GM23338 (cell line): ENCODE measurements at regions not wholly inside any gene's neighbourhood (a gene's known extent, or its start where the extent isn't known, plus 50 kb on each side); places are given as distances from the start of the nearest gene placed in this dataset.

Source experiments
- ATAC-seq: fragments of 200-7000 bp; cut with Tn5 transposase; 3 replicates; pipeline ENCODE4 v1.9.1; 2020
- DNase-seq: peaks from one replicate; pipeline ENCODE4 v3.0.0-alpha.2; 2015; ENCODE audit warnings: low spot score
- H2AFZ ChIP-seq: fragments of 200-600 bp; sonication (generic); 2 replicates; pipeline ENCODE4 v1.8.0; 2016; ENCODE audit warnings: antibody characterized with exemption, mild to moderate bottlenecking, moderate library complexity
- H3F3A ChIP-seq: fragments of 200-600 bp; sonication (generic); replicated peaks from 2 replicates; pipeline ENCODE4 v1.8.0; 2017; ENCODE audit warnings: antibody characterized with exemption, mixed run types, low read depth
- H3K27ac ChIP-seq: fragments of 200-600 bp; sonication (generic); 2 replicates; pipeline ENCODE4 v1.6.1; 2016; ENCODE audit warnings: low read depth
- H3K27me3 ChIP-seq: fragments of 200-600 bp; sonication (generic); 2 replicates; pipeline ENCODE4 v1.8.0; 2016; ENCODE audit warnings: mild to moderate bottlenecking, mixed run types, moderate library complexity; ENCODE audit not compliant: insufficient read depth
- H3K36me3 ChIP-seq: fragments of 200-600 bp; sonication (generic); 2 replicates; pipeline ENCODE4 v1.8.0; 2016; ENCODE audit warnings: mild to moderate bottlenecking; ENCODE audit not compliant: insufficient read depth
- H3K4me1 ChIP-seq: fragments of 200-600 bp; sonication (generic); 2 replicates; pipeline ENCODE4 v1.8.0; 2016; ENCODE audit warnings: mild to moderate bottlenecking, moderate library complexity; ENCODE audit not compliant: insufficient read depth
- H3K4me2 ChIP-seq: fragments of 200-600 bp; sonication (generic); 2 replicates; pipeline ENCODE4 v1.7.1; 2017; ENCODE audit warnings: mixed run types
- H3K4me3 ChIP-seq: fragments of 200-600 bp; sonication (generic); 2 replicates; pipeline ENCODE4 v1.6.1; 2016; ENCODE audit warnings: mixed run types
- H3K79me2 ChIP-seq: fragments of 200-600 bp; sonication (generic); replicated peaks from 2 replicates; pipeline ENCODE4 v1.8.0; 2017; ENCODE audit warnings: mild to moderate bottlenecking; ENCODE audit not compliant: insufficient read depth
- H3K9me2 ChIP-seq: fragments of 200-600 bp; sonication (generic); 2 replicates; pipeline ENCODE4 v1.8.0; 2017; ENCODE audit not compliant: insufficient read depth
- H4K20me1 ChIP-seq: fragments of 200-600 bp; sonication (generic); replicated peaks from 2 replicates; pipeline ENCODE4 v1.8.0; 2017; ENCODE audit warnings: mild to moderate bottlenecking; ENCODE audit not compliant: insufficient read depth
- H3K27ac Mint-ChIP-seq: 2 replicates; pipeline ENCODE4 v1.8.0; 2020; ENCODE audit warnings: inconsistent platforms, mild to moderate bottlenecking, moderate library complexity, mixed read lengths
- H3K27me3 Mint-ChIP-seq: 3 replicates; pipeline ENCODE4 v1.8.0; 2022; ENCODE audit warnings: low read depth, mild to moderate bottlenecking, moderate library complexity, mixed read lengths, inconsistent platforms; ENCODE audit not compliant: insufficient read depth, poor library complexity
- H3K36me3 Mint-ChIP-seq: 3 replicates; pipeline ENCODE4 v1.8.0; 2021; ENCODE audit warnings: low read depth, mild to moderate bottlenecking, inconsistent platforms, moderate library complexity, mixed read lengths
- H3K4me1 Mint-ChIP-seq: 3 replicates; pipeline ENCODE4 v1.8.0; 2020; ENCODE audit warnings: mild to moderate bottlenecking, inconsistent platforms, mixed read lengths
- H3K4me3 Mint-ChIP-seq: 3 replicates; pipeline ENCODE4 v1.8.0; 2021; ENCODE audit warnings: moderate library complexity, mild to moderate bottlenecking, inconsistent platforms, mixed read lengths
- H3K9me3 Mint-ChIP-seq: 3 replicates; pipeline ENCODE4 v1.8.0; 2020; ENCODE audit warnings: moderate library complexity, mild to moderate bottlenecking, inconsistent platforms, mixed read lengths
- CREB1 ChIP-seq: fragments of 250-450 bp; sonication (Bioruptor Pico); IDR thresholded peaks from 2 replicates; pipeline ENCODE4 v1.5.0; 2020; ENCODE audit warnings: low read depth, mild to moderate bottlenecking, moderate library complexity
- EZH2 ChIP-seq: fragments of 200-600 bp; sonication (generic); IDR thresholded peaks from one replicate; pipeline ENCODE4 v1.8.0; 2017; ENCODE audit warnings: antibody characterized with exemption, mild to moderate bottlenecking, low read depth; ENCODE audit not compliant: unreplicated experiment
- EZH2phosphoT487 ChIP-seq: fragments of 200-600 bp; sonication (generic); IDR thresholded peaks from one replicate; pipeline ENCODE4 v1.8.1; 2018; ENCODE audit warnings: antibody characterized with exemption; ENCODE audit not compliant: unreplicated experiment
- JUNB ChIP-seq: IDR thresholded peaks from one replicate; pipeline ENCODE4 v1.6.1; 2016; ENCODE audit warnings: antibody characterized with exemption; ENCODE audit not compliant: unreplicated experiment
- NANOG ChIP-seq: IDR thresholded peaks from 2 replicates; pipeline ENCODE4 v1.6.1; 2016; ENCODE audit warnings: antibody characterized with exemption, borderline replicate concordance
- POLR2AphosphoS5 ChIP-seq: IDR thresholded peaks from 2 replicates; pipeline ENCODE4 v1.6.1; 2016; ENCODE audit warnings: antibody characterized with exemption, low read depth
- STAT1 ChIP-seq: IDR thresholded peaks from one replicate; pipeline ENCODE4 v1.6.1; 2016; ENCODE audit warnings: antibody characterized with exemption; ENCODE audit not compliant: unreplicated experiment
- ZNF114 ChIP-seq: fragments of 250-450 bp; sonication (Bioruptor Pico); IDR thresholded peaks from 2 replicates; pipeline ENCODE4 v1.5.0; 2020; ENCODE audit warnings: mild to moderate bottlenecking, moderate library complexity
- ZNF331 ChIP-seq: fragments of 250-450 bp; sonication (Bioruptor Pico); IDR thresholded peaks from 2 replicates; pipeline ENCODE4 v1.5.0; 2020; ENCODE audit warnings: low read depth, mild to moderate bottlenecking, moderate library complexity
- TF ChIP-seq, protein P1 (sequence below), 2 experiments: fragments of 200-600 bp in 1 of 2; sonication (generic) in 1 of 2; conservative IDR thresholded peaks; 2 replicates each; pipeline versions ENCODE4 v1.5.1 to v1.6.1; 2016 to 2017; ENCODE audit warnings: antibody characterized with exemption in 2 of 2, low read depth in 2 of 2, mild to moderate bottlenecking in 2 of 2, moderate library complexity in 1 of 2
- TF ChIP-seq, protein P2 (sequence below): fragments of 250-450 bp; sonication (Bioruptor Pico); IDR thresholded peaks from 2 replicates; pipeline ENCODE4 v1.5.0; 2020; ENCODE audit warnings: mild to moderate bottlenecking, moderate library complexity
- TF ChIP-seq, protein P3 (sequence below): IDR thresholded peaks from one replicate; pipeline ENCODE4 v1.6.1; 2018; ENCODE audit warnings: antibody characterized with exemption; ENCODE audit not compliant: unreplicated experiment
- TF ChIP-seq, protein P4 (sequence below): IDR thresholded peaks from 2 replicates; pipeline ENCODE4 v1.6.1; 2016; ENCODE audit warnings: antibody characterized with exemption

DNA sequence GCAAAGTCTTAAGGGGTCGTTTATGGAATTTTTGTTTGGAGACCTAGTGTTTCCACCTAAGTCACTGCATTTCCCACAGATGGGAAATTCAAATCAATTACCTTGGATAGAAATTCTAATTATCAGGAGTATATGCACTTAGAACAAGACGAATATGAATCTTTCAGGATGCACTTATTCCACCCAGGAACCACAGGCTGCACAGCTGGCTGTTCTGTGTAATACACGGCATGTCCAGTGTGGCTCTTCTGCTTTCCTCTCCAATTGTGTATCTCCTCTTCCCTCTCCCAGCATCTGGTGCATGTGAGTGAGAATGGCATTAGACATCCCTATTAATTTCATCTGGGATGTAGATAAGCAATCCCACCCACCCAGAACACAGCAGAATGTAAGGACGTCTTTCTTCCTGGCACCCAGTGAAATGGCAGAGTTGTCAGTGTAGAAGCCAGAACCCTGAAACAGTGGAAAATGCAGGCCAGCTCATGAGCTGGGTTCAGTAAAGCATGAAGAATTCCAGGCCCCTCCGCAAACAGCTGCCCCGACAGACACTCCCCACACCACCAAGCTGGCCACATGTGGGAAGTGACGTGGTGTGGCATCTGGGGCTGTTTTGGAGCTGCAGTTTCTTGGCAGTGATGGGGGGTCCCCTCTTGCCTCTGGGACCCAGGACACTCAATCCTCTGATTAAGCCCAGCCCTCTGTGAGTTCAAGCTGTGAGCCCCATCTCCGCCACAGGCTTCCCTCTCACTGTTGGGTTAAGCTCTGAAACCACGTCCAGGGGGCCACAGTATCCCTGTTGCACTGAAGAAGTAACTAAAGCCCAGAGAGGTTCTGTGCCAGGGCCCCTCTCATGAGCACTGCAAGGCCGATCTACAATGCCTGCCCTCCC is 180.1 kb upstream of the CST7 start:
- H3K27ac Mint-ChIP-seq = no peak overlapping the region

More for the DNA sequence above, 180.1 kb upstream of the CST7 start:
- no peaks in the 10 kb centered on the region for H4K20me1 ChIP-seq
- Mint-ChIP-seq H3K36me3 (no peaks in the 10 kb centered on the region), H3K27me3 (peaks cover 2% of the 10 kb centered on the region), H3K4me1 (peaks cover 13% of the 10 kb centered on the region), H3K9me3 (no peaks in the 10 kb centered on the region), H3K4me3 (no peak overlapping the region)
- TF ChIP-seq ZNF114 (CRISPR knock-in tag) = no peak
- TF ChIP-seq EZH2 = no peak
- TF ChIP-seq NANOG = no peak
- TF ChIP-seq JUNB = no peak
- TF ChIP-seq STAT1 = no peak
- TF ChIP-seq POLR2AphosphoS5 = no peak
- TF ChIP-seq, protein P1, sequence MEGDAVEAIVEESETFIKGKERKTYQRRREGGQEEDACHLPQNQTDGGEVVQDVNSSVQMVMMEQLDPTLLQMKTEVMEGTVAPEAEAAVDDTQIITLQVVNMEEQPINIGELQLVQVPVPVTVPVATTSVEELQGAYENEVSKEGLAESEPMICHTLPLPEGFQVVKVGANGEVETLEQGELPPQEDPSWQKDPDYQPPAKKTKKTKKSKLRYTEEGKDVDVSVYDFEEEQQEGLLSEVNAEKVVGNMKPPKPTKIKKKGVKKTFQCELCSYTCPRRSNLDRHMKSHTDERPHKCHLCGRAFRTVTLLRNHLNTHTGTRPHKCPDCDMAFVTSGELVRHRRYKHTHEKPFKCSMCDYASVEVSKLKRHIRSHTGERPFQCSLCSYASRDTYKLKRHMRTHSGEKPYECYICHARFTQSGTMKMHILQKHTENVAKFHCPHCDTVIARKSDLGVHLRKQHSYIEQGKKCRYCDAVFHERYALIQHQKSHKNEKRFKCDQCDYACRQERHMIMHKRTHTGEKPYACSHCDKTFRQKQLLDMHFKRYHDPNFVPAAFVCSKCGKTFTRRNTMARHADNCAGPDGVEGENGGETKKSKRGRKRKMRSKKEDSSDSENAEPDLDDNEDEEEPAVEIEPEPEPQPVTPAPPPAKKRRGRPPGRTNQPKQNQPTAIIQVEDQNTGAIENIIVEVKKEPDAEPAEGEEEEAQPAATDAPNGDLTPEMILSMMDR (conservative IDR thresholded peaks at IDR 0.05; ENCODE audit: low read depth in 2 of 2) = no peak
- no peak for TF ChIP-seq ZNF331 (CRISPR knock-in tag)
- TF ChIP-seq CREB1 (CRISPR knock-in tag) = no peak
- TF ChIP-seq, protein P2, sequence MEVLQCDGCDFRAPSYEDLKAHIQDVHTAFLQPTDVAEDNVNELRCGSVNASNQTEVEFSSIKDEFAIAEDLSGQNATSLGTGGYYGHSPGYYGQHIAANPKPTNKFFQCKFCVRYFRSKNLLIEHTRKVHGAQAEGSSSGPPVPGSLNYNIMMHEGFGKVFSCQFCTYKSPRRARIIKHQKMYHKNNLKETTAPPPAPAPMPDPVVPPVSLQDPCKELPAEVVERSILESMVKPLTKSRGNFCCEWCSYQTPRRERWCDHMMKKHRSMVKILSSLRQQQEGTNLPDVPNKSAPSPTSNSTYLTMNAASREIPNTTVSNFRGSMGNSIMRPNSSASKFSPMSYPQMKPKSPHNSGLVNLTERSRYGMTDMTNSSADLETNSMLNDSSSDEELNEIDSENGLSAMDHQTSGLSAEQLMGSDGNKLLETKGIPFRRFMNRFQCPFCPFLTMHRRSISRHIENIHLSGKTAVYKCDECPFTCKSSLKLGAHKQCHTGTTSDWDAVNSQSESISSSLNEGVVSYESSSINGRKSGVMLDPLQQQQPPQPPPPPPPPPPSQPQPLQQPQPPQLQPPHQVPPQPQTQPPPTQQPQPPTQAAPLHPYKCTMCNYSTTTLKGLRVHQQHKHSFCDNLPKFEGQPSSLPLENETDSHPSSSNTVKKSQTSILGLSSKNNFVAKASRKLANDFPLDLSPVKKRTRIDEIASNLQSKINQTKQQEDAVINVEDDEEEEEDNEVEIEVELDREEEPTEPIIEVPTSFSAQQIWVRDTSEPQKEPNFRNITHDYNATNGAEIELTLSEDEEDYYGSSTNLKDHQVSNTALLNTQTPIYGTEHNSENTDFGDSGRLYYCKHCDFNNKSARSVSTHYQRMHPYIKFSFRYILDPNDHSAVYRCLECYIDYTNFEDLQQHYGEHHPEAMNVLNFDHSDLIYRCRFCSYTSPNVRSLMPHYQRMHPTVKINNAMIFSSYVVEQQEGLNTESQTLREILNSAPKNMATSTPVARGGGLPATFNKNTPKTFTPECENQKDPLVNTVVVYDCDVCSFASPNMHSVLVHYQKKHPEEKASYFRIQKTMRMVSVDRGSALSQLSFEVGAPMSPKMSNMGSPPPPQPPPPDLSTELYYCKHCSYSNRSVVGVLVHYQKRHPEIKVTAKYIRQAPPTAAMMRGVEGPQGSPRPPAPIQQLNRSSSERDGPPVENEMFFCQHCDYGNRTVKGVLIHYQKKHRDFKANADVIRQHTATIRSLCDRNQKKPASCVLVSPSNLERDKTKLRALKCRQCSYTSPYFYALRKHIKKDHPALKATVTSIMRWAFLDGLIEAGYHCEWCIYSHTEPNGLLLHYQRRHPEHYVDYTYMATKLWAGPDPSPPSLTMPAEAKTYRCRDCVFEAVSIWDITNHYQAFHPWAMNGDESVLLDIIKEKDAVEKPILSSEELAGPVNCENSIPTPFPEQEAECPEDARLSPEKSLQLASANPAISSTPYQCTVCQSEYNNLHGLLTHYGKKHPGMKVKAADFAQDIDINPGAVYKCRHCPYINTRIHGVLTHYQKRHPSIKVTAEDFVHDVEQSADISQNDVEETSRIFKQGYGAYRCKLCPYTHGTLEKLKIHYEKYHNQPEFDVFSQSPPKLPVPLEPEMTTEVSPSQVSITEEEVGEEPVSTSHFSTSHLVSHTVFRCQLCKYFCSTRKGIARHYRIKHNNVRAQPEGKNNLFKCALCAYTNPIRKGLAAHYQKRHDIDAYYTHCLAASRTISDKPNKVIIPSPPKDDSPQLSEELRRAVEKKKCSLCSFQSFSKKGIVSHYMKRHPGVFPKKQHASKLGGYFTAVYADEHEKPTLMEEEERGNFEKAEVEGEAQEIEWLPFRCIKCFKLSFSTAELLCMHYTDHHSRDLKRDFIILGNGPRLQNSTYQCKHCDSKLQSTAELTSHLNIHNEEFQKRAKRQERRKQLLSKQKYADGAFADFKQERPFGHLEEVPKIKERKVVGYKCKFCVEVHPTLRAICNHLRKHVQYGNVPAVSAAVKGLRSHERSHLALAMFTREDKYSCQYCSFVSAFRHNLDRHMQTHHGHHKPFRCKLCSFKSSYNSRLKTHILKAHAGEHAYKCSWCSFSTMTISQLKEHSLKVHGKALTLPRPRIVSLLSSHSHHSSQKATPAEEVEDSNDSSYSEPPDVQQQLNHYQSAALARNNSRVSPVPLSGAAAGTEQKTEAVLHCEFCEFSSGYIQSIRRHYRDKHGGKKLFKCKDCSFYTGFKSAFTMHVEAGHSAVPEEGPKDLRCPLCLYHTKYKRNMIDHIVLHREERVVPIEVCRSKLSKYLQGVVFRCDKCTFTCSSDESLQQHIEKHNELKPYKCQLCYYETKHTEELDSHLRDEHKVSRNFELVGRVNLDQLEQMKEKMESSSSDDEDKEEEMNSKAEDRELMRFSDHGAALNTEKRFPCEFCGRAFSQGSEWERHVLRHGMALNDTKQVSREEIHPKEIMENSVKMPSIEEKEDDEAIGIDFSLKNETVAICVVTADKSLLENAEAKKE (CRISPR knock-in tag) = no peak
- TF ChIP-seq EZH2phosphoT487 = no peak
- TF ChIP-seq, protein P3, sequence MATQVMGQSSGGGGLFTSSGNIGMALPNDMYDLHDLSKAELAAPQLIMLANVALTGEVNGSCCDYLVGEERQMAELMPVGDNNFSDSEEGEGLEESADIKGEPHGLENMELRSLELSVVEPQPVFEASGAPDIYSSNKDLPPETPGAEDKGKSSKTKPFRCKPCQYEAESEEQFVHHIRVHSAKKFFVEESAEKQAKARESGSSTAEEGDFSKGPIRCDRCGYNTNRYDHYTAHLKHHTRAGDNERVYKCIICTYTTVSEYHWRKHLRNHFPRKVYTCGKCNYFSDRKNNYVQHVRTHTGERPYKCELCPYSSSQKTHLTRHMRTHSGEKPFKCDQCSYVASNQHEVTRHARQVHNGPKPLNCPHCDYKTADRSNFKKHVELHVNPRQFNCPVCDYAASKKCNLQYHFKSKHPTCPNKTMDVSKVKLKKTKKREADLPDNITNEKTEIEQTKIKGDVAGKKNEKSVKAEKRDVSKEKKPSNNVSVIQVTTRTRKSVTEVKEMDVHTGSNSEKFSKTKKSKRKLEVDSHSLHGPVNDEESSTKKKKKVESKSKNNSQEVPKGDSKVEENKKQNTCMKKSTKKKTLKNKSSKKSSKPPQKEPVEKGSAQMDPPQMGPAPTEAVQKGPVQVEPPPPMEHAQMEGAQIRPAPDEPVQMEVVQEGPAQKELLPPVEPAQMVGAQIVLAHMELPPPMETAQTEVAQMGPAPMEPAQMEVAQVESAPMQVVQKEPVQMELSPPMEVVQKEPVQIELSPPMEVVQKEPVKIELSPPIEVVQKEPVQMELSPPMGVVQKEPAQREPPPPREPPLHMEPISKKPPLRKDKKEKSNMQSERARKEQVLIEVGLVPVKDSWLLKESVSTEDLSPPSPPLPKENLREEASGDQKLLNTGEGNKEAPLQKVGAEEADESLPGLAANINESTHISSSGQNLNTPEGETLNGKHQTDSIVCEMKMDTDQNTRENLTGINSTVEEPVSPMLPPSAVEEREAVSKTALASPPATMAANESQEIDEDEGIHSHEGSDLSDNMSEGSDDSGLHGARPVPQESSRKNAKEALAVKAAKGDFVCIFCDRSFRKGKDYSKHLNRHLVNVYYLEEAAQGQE = no peak
- TF ChIP-seq, protein P4, sequence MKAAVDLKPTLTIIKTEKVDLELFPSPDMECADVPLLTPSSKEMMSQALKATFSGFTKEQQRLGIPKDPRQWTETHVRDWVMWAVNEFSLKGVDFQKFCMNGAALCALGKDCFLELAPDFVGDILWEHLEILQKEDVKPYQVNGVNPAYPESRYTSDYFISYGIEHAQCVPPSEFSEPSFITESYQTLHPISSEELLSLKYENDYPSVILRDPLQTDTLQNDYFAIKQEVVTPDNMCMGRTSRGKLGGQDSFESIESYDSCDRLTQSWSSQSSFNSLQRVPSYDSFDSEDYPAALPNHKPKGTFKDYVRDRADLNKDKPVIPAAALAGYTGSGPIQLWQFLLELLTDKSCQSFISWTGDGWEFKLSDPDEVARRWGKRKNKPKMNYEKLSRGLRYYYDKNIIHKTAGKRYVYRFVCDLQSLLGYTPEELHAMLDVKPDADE = no peak
- H2AFZ ChIP-seq = no peak overlapping the region
- no peaks in the 10 kb centered on the region for H3K79me2 ChIP-seq
- H3K4me2 ChIP-seq = no peak overlapping the region
- H3K9me2 ChIP-seq = no peaks in the 10 kb centered on the region
- no peaks in the 10 kb centered on the region for H3K4me1 ChIP-seq
- no peak for DNase-seq
- H3F3A ChIP-seq = no peaks in the 10 kb centered on the region
- H3K36me3 ChIP-seq = no peaks in the 10 kb centered on the region
- no peak overlapping the region for H3K27ac ChIP-seq
- no peaks in the 10 kb centered on the region for H3K27me3 ChIP-seq
- no peak for ATAC-seq
- no peak overlapping the region for H3K4me3 ChIP-seq
